ENCODE measurements at regions not wholly inside any gene's neighbourhood (a gene's known extent, or its start where the extent isn't known, plus 50 kb on each side); places are given as distances from the start of the nearest gene placed in this dataset.

DNA sequence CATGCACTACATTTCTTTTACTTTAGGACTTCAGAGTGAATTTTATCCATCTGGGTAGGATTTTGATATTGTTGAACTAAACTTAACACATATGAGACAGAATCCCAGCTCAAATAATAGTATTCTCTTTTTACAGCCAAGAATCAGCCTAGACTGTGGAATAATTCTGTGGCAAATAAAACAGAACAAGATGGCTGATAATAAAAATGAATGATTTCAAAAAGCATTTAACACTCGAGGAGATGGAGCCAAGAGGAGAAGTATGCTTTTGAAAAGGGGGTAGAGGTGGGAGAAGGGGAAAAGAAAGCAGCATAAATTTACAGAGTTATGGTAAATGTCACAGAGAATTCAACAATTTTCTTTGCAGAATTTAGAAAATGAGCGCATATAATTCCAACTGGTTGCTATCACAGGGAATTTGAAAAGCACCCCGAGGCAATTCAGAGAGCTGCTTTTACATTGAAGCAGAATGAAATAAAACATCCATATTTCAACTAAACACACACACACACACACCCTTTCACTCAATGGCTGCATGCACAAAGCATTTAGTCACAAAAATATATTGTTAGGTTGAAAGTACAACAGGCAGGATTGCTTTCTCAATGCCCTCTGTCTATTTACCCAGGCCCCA lies 60.2 kb upstream of the DMAC1 start:
- TF ChIP-seq, protein P1, sequence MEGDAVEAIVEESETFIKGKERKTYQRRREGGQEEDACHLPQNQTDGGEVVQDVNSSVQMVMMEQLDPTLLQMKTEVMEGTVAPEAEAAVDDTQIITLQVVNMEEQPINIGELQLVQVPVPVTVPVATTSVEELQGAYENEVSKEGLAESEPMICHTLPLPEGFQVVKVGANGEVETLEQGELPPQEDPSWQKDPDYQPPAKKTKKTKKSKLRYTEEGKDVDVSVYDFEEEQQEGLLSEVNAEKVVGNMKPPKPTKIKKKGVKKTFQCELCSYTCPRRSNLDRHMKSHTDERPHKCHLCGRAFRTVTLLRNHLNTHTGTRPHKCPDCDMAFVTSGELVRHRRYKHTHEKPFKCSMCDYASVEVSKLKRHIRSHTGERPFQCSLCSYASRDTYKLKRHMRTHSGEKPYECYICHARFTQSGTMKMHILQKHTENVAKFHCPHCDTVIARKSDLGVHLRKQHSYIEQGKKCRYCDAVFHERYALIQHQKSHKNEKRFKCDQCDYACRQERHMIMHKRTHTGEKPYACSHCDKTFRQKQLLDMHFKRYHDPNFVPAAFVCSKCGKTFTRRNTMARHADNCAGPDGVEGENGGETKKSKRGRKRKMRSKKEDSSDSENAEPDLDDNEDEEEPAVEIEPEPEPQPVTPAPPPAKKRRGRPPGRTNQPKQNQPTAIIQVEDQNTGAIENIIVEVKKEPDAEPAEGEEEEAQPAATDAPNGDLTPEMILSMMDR (IDR thresholded peaks at IDR 0.05): no peak
- DNase-seq (ENCODE audit: low spot score): no peak
- no peak for ATAC-seq (ENCODE audit: low FRiP score)

DNA sequence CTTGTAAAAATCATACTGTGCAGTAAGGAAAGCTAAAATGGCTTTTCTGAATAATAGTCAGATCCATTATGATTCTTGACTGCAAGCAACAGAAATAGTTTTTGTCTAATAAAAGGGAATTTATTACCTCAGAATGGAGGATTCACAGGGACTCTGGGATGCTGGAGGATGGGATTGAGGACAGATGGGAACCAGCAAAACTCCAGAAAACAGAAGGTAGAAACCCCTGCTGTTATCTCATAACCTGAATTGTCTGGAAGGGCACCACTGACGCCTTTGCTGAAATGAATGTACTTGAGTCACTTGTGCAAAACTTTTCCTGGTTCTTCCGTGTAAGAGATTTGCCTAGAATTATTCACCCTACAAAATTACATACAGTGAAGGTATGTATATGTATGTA lies 58.6 kb upstream of the DMAC1 start:
- TF ChIP-seq, protein P1 (IDR thresholded peaks at IDR 0.05): no peak
- ATAC-seq (ENCODE audit: low FRiP score) (no peak), DNase-seq (ENCODE audit: low spot score) (no peak)

DNA sequence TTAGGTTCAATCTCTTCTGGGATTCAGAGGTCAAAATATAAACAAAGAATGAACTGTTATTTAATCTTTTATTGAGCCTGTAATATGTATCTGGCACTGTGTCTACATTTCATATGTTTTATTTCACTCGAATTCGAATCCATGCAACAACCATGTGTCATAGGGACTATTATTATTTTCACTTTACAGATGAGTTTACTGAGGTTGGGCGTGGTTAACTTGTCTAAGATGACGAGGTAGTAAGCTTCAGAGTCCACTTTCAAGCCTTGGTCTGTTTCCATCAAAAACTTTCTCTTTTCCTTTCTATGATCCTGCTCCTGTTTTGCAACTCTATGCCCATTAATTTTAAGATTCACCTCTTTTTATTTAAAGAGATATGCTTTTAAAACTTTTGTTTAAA lies 55.2 kb upstream of the DMAC1 start:
- DNase-seq (ENCODE audit: low spot score) (no peak), ATAC-seq (ENCODE audit: low FRiP score) (no peak)
- TF ChIP-seq, protein P1 (IDR thresholded peaks at IDR 0.05): no peak
